ENCODE measurements at regions not wholly inside any gene's neighbourhood (a gene's known extent, or its start where the extent isn't known, plus 50 kb on each side); places are given as distances from the start of the nearest gene placed in this dataset.

DNA sequence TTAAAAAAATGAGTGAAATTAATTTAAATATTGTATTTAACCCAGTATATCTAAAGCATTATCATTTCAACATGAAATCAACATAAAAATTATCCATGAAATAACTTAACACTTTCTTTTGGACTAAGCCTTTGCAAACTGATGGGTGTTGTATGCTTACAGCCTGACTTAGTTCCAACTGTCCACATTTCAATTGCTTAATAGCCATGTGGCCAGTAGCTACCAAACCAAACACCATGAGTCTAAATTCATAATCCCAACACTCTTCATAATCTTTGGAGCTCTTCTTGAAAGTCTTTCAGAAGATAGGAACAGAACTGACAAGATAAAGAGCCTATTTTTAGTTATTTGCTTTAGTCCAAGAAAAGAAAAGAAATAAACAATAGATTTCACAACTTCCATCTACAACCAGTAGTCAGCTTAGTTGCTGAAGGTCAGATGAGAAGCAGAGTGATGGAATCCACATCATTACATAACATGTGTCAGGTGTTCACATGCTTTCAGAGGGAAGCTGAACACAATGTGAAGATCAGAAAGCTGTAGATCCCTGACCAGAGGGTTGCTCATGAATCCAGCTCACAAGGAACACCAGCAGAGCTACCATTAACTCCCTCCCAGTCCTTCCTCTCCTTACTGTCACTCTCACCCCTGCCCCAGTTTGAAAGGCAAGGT, 144.0 kb upstream of the ZNF648 start:
- TF ChIP-seq, protein P1, sequence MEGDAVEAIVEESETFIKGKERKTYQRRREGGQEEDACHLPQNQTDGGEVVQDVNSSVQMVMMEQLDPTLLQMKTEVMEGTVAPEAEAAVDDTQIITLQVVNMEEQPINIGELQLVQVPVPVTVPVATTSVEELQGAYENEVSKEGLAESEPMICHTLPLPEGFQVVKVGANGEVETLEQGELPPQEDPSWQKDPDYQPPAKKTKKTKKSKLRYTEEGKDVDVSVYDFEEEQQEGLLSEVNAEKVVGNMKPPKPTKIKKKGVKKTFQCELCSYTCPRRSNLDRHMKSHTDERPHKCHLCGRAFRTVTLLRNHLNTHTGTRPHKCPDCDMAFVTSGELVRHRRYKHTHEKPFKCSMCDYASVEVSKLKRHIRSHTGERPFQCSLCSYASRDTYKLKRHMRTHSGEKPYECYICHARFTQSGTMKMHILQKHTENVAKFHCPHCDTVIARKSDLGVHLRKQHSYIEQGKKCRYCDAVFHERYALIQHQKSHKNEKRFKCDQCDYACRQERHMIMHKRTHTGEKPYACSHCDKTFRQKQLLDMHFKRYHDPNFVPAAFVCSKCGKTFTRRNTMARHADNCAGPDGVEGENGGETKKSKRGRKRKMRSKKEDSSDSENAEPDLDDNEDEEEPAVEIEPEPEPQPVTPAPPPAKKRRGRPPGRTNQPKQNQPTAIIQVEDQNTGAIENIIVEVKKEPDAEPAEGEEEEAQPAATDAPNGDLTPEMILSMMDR (optimal IDR thresholded peaks at IDR 0.05 in 1 of 3, IDR thresholded peaks at IDR 0.05 in 1 of 3, conservative IDR thresholded peaks at IDR 0.05 in 1 of 3; ENCODE audit: extremely low read depth in 1 of 3, insufficient read depth in 2 of 3, low read length in 3 of 3) = no peak
- no peak for TF ChIP-seq EZH2 (IDR thresholded peaks at IDR 0.05; ENCODE audit: low read length)

Measured in keratinocyte (primary cell).